Neural crest cell (in vitro differentiated cells): ENCODE measurements at regions not wholly inside any gene's neighbourhood (a gene's known extent, or its start where the extent isn't known, plus 50 kb on each side); places are given as distances from the start of the nearest gene placed in this dataset.
"Not testable (repeated sequence)": the region's sequence is repeated elsewhere in the genome, so short reads cannot be mapped to it uniquely, and the experiment has no call there.

ENCODE experiments used
- DNase-seq: peaks from one replicate; pipeline ENCODE4 v3.0.0; 2021; ENCODE audit warnings: low read depth, mixed read lengths, low spot score
- H3K27ac Mint-ChIP-seq: one replicate; pipeline ENCODE4 v1.8.0; 2021; ENCODE audit warnings: mild to moderate bottlenecking, mixed read lengths; ENCODE audit not compliant: unreplicated experiment
- H3K27me3 Mint-ChIP-seq: 2 replicates; pipeline ENCODE4 v1.8.0; 2021; ENCODE audit warnings: low read depth, mild to moderate bottlenecking, mixed read lengths
- H3K36me3 Mint-ChIP-seq: 2 replicates; pipeline ENCODE4 v1.8.0; 2021; ENCODE audit warnings: low read depth, mild to moderate bottlenecking, mixed read lengths
- H3K4me1 Mint-ChIP-seq: 2 replicates; pipeline ENCODE4 v1.8.0; 2021; ENCODE audit warnings: mixed read lengths
- H3K4me3 Mint-ChIP-seq: one replicate; pipeline ENCODE4 v1.8.0; 2021; ENCODE audit warnings: mild to moderate bottlenecking, mixed read lengths
- H3K9me3 Mint-ChIP-seq: 2 replicates; pipeline ENCODE4 v1.8.0; 2021; ENCODE audit warnings: mixed read lengths
- TF ChIP-seq, protein P1 (sequence below): fragments of 200-600 bp; sonication (generic); conservative IDR thresholded peaks from 2 replicates; pipeline ENCODE4 v1.5.0; 2021; ENCODE audit warnings: antibody characterized with exemption, mild to moderate bottlenecking

DNA sequence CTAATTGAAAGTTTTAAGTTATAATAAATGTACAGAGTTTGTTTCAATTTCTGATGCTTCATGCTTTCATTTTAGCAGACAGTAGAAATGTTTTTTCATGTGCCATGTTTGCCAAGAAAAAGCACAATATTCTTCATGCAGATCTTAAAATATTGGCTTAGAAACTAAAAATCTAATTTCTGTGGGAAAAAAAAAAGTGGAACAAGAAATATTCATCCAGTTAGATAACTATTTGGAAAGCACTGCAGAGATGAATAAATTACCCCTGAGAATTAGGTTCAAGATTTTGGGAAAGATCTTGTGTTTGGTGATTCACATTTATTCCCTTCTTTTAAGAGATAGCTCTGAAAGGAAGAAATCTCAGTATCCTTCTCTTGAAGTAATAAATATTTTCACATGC lies 912.5 kb downstream of the C4orf33 start:
- H3K27ac Mint-ChIP-seq = no peak overlapping the region
- no peaks in the 10 kb centered on the region for H3K36me3 Mint-ChIP-seq
- TF ChIP-seq, protein P1, sequence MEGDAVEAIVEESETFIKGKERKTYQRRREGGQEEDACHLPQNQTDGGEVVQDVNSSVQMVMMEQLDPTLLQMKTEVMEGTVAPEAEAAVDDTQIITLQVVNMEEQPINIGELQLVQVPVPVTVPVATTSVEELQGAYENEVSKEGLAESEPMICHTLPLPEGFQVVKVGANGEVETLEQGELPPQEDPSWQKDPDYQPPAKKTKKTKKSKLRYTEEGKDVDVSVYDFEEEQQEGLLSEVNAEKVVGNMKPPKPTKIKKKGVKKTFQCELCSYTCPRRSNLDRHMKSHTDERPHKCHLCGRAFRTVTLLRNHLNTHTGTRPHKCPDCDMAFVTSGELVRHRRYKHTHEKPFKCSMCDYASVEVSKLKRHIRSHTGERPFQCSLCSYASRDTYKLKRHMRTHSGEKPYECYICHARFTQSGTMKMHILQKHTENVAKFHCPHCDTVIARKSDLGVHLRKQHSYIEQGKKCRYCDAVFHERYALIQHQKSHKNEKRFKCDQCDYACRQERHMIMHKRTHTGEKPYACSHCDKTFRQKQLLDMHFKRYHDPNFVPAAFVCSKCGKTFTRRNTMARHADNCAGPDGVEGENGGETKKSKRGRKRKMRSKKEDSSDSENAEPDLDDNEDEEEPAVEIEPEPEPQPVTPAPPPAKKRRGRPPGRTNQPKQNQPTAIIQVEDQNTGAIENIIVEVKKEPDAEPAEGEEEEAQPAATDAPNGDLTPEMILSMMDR = no peak
- no peak overlapping the region for H3K4me3 Mint-ChIP-seq
- peaks cover 4% of the 10 kb centered on the region for H3K4me1 Mint-ChIP-seq
- H3K9me3 Mint-ChIP-seq = no peaks in the 10 kb centered on the region
- no peak for DNase-seq
- no peaks in the 10 kb centered on the region for H3K27me3 Mint-ChIP-seq

DNA sequence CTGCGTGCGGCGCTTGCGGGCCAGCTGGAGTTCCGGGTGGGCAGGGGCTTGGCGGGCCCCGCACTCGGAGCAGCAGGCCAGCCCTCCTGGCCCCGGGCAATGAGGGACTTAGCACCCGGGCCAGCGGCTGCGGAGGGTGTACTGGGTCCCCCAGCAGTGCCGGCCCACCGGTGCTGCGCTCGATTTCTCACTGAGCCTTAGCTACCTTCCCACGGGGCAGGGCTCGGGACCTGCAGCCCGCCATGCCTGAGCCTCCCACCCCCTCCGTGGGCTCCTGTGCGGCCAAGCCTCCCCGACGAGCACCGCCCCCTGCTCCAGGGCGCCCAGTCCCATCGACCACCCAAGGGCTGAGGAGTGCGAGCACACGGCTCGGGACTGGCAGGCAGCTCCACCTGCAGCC lies 916.9 kb downstream of the C4orf33 start:
- H3K9me3 Mint-ChIP-seq, H3K27ac Mint-ChIP-seq, H3K27me3 Mint-ChIP-seq, H3K36me3 Mint-ChIP-seq, H3K4me1 Mint-ChIP-seq, H3K4me3 Mint-ChIP-seq, DNase-seq: not testable (repeated sequence)

DNA sequence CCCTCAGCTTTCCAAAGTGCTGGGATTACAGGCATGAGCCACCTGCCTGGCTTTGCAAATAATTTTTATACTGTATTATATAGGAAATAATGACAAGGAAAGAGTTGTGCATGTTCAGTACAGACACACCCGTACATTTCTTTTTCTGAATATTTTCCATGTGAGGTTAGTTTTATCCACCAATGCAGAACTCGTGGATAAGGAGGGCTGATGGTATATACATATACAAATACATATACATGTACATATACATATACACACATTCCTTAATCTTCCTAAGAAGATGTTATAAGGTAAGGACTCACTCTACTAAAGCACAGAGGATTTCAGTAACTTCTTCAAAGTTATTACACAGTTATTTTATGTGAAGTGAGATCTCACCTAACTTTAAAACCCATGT lies 925.8 kb downstream of the C4orf33 start:
- Mint-ChIP-seq H3K36me3 (peaks cover 3% of the 10 kb centered on the region), H3K4me3 (no peak overlapping the region), H3K27ac (no peak overlapping the region), H3K9me3 (peaks cover 3% of the 10 kb centered on the region), H3K4me1 (peaks cover 4% of the 10 kb centered on the region), H3K27me3 (no peaks in the 10 kb centered on the region)
- TF ChIP-seq, protein P1 = no peak
- DNase-seq = no peak

DNA sequence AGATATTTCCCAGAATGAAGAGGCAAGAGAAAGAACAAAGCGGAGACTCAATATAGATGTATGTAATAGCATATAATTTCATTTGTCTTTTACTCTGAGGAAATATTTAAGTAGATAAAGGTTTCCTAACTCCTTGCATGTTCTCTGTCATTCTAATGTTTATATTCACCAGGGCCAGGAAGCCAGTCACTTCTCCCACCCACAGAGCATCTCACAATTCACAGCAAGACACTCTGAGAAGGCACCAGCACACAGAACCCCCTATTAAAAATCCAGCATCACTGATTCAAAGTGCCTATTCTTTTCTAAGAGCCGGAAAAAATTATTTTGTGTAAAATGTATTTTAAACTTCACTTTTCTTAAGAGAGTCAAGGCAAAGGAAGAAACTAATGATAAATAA lies 927.1 kb downstream of the C4orf33 start:
- TF ChIP-seq, protein P1 = no peak
- peaks cover 3% of the 10 kb centered on the region for H3K36me3 Mint-ChIP-seq
- no peak for DNase-seq
- H3K27me3 Mint-ChIP-seq = no peaks in the 10 kb centered on the region
- no peak overlapping the region for H3K4me3 Mint-ChIP-seq
- no peak overlapping the region for H3K27ac Mint-ChIP-seq
- H3K4me1 Mint-ChIP-seq = peaks cover 4% of the 10 kb centered on the region
- peaks cover 3% of the 10 kb centered on the region for H3K9me3 Mint-ChIP-seq

DNA sequence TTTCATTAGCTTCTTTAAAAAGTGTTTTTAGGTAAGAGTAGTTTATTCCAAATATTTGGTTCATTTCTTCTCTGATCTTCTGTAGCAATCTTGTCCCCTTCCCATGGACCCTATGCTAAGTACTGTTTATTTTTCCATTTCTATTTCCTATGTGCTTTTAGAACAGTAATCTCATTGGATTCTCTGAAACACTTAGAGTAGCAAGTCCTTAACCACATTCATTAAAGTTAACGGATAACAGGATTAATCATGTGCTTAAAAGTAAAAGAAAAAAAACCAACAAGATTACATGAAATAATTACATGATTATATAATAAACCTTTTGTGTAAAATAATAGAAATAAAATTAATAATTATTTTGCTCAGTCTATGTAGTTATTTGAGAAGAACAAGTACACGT lies 929.7 kb downstream of the C4orf33 start:
- no peak overlapping the region for H3K27ac Mint-ChIP-seq
- TF ChIP-seq, protein P1 = no peak
- peaks cover under 1% of the 10 kb centered on the region for H3K36me3 Mint-ChIP-seq
- H3K9me3 Mint-ChIP-seq = peaks cover under 1% of the 10 kb centered on the region
- H3K4me3 Mint-ChIP-seq = no peak overlapping the region
- H3K27me3 Mint-ChIP-seq = no peaks in the 10 kb centered on the region
- no peak for DNase-seq
- H3K4me1 Mint-ChIP-seq = peaks cover 8% of the 10 kb centered on the region

DNA sequence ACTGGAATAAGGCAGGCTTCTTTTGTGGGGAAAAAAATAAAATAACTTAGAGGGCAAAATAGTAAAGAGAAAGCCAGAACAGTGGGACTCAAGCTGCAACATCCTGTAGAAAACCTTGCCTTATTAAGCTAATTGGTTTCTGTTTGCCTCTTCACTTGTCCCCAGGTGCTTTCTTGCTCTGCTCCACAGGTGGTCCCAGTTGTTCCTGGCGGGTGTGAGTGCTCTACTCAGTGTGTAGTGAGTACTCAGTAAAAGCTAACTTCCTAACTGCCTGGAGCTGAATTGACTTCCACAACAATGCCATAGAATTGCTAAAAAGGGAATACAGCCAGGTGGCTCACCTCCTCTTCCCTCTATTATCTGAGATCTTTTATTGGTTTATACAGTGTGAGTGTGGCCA lies 930.2 kb downstream of the C4orf33 start:
- no peak overlapping the region for H3K4me3 Mint-ChIP-seq
- DNase-seq = no peak
- no peaks in the 10 kb centered on the region for H3K27me3 Mint-ChIP-seq
- no peak overlapping the region for H3K27ac Mint-ChIP-seq
- TF ChIP-seq, protein P1 = no peak
- no peaks in the 10 kb centered on the region for H3K9me3 Mint-ChIP-seq
- H3K4me1 Mint-ChIP-seq = peaks cover 8% of the 10 kb centered on the region
- no peaks in the 10 kb centered on the region for H3K36me3 Mint-ChIP-seq
